ENCODE measurements at regions not wholly inside any gene's neighbourhood (a gene's known extent, or its start where the extent isn't known, plus 50 kb on each side); places are given as distances from the start of the nearest gene placed in this dataset.

DNA sequence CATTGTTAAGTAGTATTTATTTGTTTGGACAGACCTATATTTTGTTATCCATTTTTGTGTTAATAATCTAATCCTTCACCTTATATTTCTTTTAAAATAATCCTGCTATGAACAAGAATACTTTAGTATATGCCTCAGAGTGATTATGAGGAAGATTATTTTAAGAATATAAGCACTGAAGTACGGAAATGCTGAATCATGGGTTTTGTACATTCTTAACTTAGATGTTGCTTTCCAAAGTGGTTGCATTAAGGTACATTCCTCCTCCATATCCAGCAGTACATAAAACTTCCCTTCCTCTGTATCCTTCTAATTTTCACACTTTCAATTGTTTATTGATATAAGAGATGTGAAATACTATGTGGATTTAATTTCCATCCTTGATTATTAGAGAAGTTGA, 491.4 kb upstream of the GRID2 start:
- TF ChIP-seq, protein P1, sequence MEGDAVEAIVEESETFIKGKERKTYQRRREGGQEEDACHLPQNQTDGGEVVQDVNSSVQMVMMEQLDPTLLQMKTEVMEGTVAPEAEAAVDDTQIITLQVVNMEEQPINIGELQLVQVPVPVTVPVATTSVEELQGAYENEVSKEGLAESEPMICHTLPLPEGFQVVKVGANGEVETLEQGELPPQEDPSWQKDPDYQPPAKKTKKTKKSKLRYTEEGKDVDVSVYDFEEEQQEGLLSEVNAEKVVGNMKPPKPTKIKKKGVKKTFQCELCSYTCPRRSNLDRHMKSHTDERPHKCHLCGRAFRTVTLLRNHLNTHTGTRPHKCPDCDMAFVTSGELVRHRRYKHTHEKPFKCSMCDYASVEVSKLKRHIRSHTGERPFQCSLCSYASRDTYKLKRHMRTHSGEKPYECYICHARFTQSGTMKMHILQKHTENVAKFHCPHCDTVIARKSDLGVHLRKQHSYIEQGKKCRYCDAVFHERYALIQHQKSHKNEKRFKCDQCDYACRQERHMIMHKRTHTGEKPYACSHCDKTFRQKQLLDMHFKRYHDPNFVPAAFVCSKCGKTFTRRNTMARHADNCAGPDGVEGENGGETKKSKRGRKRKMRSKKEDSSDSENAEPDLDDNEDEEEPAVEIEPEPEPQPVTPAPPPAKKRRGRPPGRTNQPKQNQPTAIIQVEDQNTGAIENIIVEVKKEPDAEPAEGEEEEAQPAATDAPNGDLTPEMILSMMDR (IDR thresholded peaks at IDR 0.05; ENCODE audit: low read depth, low read length): no peak
- no peak for DNase-seq (ENCODE audit: extremely low read depth, low read depth)

DNA sequence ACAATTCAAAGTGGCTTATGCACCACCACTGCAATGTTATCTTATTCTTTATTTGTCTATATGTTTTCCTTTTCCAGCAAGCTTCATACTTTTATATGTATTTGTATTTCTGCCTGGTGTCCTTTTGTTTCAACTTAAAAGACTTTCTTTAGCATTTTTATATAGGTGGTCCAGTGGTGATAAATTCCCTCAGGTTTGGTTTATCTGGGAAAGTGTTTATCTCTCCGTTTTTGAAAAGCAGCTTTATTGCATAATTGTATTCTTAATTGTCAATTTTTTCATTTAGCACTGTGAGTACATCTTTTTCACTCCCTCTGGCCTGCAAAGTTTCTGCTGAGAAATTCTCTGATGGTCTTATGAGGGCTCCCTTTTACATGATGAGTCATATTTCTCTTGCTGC, 479.0 kb upstream of the GRID2 start:
- TF ChIP-seq, protein P1 (IDR thresholded peaks at IDR 0.05; ENCODE audit: low read depth, low read length): no peak
- DNase-seq (ENCODE audit: extremely low read depth, low read depth): no peak

DNA sequence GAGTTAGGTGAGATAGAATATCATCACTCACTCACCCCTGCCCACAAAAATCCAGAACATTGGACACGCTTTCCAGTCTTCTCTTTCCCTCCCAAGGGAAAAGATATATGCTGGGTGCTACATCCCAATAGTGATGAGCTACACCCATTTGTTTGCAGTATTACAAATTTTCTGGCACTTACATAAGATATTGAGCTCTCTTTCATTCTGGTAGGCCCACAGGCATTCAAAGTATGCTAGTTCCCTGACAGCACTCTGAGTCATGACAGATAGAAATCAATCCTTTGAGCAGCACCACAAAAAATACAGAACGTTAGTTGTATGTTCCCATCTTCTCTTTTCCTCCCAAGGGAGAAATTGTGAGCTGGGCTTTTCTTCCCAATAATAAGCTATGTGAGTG, 477.6 kb upstream of the GRID2 start:
- DNase-seq (ENCODE audit: extremely low read depth, low read depth): no peak
- TF ChIP-seq, protein P1 (IDR thresholded peaks at IDR 0.05; ENCODE audit: low read depth, low read length): no peak

DNA sequence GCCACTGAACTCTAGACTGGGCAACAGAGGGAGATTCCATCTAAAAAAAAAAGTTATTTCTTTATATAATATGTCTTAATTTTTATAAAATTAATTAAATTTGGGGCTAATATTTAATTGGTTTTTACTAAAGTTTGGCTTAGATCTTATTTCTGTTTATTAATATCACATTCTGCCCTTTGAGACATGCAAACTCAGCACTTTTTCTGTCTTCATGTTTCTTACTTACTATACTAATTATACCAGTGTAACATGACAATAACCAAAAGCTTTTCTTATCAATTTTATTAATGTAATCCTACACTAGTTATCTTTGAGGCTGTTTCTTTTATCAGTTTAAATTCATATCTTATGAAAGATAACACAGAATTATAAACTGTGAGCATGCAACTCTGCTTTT, 475.9 kb upstream of the GRID2 start:
- TF ChIP-seq, protein P1 (IDR thresholded peaks at IDR 0.05; ENCODE audit: low read depth, low read length): no peak
- no peak for DNase-seq (ENCODE audit: extremely low read depth, low read depth)

DNA sequence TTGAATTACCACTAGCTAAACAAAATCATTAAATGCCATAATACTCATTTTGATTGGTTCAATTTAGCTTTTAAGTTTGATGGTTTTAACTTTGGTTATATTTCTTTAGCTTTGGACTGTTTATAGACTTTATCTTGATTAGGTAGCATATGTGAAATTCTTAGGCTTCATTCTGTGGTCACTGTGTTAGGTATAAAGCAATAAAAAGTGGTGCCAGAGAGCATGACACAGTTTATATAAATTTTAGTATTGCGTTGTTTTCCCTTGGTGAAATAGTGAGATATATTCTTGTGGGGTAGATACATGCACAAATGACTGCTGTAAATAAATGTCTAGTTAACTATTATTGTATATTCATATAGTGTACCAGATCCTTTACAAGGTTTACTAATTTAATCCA, 474.2 kb upstream of the GRID2 start:
- TF ChIP-seq, protein P1 (IDR thresholded peaks at IDR 0.05; ENCODE audit: low read depth, low read length): no peak
- DNase-seq (ENCODE audit: extremely low read depth, low read depth): no peak

DNA sequence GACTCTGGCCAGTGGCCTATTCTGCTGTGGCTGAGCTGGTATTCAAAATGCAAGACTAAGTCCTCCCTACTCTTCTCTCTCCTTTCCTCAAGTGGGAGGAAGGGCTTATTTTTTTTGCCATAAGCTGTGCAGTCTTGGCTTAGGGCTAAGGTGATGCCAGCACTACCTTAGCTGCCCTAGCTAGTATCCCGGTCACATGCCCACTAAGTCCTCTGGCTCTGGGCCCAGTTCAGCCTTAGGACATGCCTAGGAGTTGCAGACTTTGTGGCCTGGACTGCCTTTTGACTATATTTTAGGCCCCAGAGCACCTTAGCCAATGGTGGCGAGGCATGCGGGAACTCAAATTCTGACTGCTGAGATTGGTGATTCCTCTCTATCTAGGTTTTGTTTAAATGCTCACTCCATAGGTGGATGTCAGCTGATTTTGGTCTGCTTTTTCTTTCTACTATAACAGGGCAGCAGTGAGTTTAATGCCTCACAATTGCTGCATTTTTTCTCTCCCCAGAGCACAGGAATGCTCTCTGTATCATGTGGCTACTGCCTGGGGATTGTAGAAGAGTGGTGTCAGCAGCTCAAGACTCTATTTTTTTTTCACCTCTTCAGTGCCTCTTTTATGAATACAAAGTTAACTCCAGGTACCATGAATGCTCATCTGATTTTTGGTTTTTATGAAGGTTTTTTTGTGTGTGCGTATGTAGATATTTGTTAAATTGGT, 472.9 kb upstream of the GRID2 start:
- no peak for DNase-seq (ENCODE audit: extremely low read depth, low read depth)
- TF ChIP-seq, protein P1 (IDR thresholded peaks at IDR 0.05; ENCODE audit: low read depth, low read length): no peak

DNA sequence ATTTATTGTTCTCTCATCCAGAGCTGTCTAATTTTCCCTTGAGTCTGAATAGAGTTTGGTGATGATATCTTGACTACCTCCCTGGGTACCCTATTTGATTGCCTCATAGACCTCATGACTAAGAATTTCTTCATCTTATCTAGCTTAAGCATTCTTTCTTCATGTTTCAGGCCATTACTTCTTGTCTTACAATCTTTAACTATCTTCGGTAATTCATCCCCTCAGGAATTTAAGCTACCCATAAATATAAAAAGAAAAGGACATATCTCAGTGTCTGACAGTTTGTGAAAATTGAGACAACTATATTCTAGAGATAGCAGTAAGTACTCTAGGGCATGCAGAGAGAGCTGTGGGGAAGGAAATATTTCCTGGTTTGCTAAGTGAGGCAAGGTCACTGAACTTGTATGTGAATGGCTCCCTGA, 466.1 kb upstream of the GRID2 start:
- TF ChIP-seq, protein P1 (IDR thresholded peaks at IDR 0.05; ENCODE audit: low read depth, low read length): no peak
- DNase-seq (ENCODE audit: extremely low read depth, low read depth): no peak

All from AG09319 (cell line).